Trophoblast cell (in vitro differentiated cells and primary cell): ENCODE measurements at regions not wholly inside any gene's neighbourhood (a gene's known extent, or its start where the extent isn't known, plus 50 kb on each side); places are given as distances from the start of the nearest gene placed in this dataset.

ENCODE experiments used
- DNase-seq, 2 donors: peaks; one replicate each; pipeline ENCODE4 v3.0.0-alpha.2; 2016
- H2AFZ ChIP-seq: 2 replicates; pipeline ENCODE4 v1.6.1; 2013; ENCODE audit warnings: low read length, moderate library complexity, mild to moderate bottlenecking; ENCODE audit not compliant: insufficient read depth, poor library complexity
- H2AK5ac ChIP-seq: 2 replicates; pipeline ENCODE4 v1.6.1; 2013; ENCODE audit warnings: mild to moderate bottlenecking, low read length
- H2BK120ac ChIP-seq: 2 replicates; pipeline ENCODE4 v1.6.1; 2013; ENCODE audit warnings: low read length, mild to moderate bottlenecking, moderate library complexity; ENCODE audit not compliant: insufficient read depth, poor library complexity
- H2BK12ac ChIP-seq: 2 replicates; pipeline ENCODE4 v1.6.1; 2013; ENCODE audit warnings: mild to moderate bottlenecking, low read length, moderate library complexity
- H2BK5ac ChIP-seq: 2 replicates; pipeline ENCODE4 v1.6.1; 2013; ENCODE audit warnings: low read length, low read depth, moderate library complexity, mild to moderate bottlenecking; ENCODE audit not compliant: poor library complexity
- H3K14ac ChIP-seq: 2 replicates; pipeline ENCODE4 v1.6.1; 2013; ENCODE audit warnings: mild to moderate bottlenecking, low read length
- H3K18ac ChIP-seq: 2 replicates; pipeline ENCODE4 v1.6.1; 2013; ENCODE audit warnings: mild to moderate bottlenecking, low read length
- H3K23ac ChIP-seq: 2 replicates; pipeline ENCODE4 v1.6.1; 2013; ENCODE audit warnings: low read length
- H3K27ac ChIP-seq: 2 replicates; pipeline ENCODE4 v1.5.1; 2013; ENCODE audit warnings: low read depth, mild to moderate bottlenecking, inconsistent platforms, low read length, moderate library complexity
- H3K27me3 ChIP-seq: 2 replicates; pipeline ENCODE4 v1.6.1; 2013; ENCODE audit warnings: inconsistent platforms, mild to moderate bottlenecking, low read length, moderate library complexity; ENCODE audit not compliant: insufficient read depth
- H3K36me3 ChIP-seq, 2 experiments: 1 replicate in 1 of 2; 2 replicates in 1 of 2; pipeline ENCODE4 v1.6.1; 2013; ENCODE audit warnings: low read length in 2 of 2, mild to moderate bottlenecking in 2 of 2, moderate library complexity in 1 of 2; ENCODE audit not compliant: insufficient read depth in 2 of 2, control insufficient read depth in 1 of 2
- H3K4ac ChIP-seq: 2 replicates; pipeline ENCODE4 v1.6.1; 2013; ENCODE audit warnings: low read depth, mild to moderate bottlenecking, low read length, moderate library complexity
- H3K4me1 ChIP-seq, 2 experiments: 1 replicate in 1 of 2; 2 replicates in 1 of 2; pipeline ENCODE4 v1.6.1; 2013; ENCODE audit warnings: low read length in 2 of 2, mild to moderate bottlenecking in 2 of 2, moderate library complexity in 1 of 2; ENCODE audit not compliant: insufficient read depth in 2 of 2, control insufficient read depth in 1 of 2
- H3K4me2 ChIP-seq: 2 replicates; pipeline ENCODE4 v1.6.1; 2013; ENCODE audit warnings: inconsistent platforms, mild to moderate bottlenecking, low read length, moderate library complexity
- H3K4me3 ChIP-seq: 2 replicates; pipeline ENCODE4 v1.5.1; 2013; ENCODE audit warnings: mild to moderate bottlenecking, low read depth, low read length, inconsistent platforms
- H3K79me1 ChIP-seq: one replicate; pipeline ENCODE4 v1.6.1; 2013; ENCODE audit warnings: low read length
- H3K79me2 ChIP-seq: 2 replicates; pipeline ENCODE4 v1.6.1; 2013; ENCODE audit warnings: low read length, mild to moderate bottlenecking; ENCODE audit not compliant: control insufficient read depth, insufficient read depth, poor library complexity
- H3K9ac ChIP-seq: 2 replicates; pipeline ENCODE4 v1.6.1; 2013; ENCODE audit warnings: mild to moderate bottlenecking, low read length
- H3K9me3 ChIP-seq: 2 replicates; pipeline ENCODE4 v1.6.1; 2013; ENCODE audit warnings: low read depth, mild to moderate bottlenecking, control low read depth, inconsistent platforms, low read length; ENCODE audit not compliant: insufficient read depth
- H4K12ac ChIP-seq: 2 replicates; pipeline ENCODE4 v1.6.1; 2013; ENCODE audit warnings: low read depth, mild to moderate bottlenecking, low read length, moderate library complexity
- H4K8ac ChIP-seq: 2 replicates; pipeline ENCODE4 v1.6.1; 2013; ENCODE audit warnings: low read depth, mild to moderate bottlenecking, low read length, moderate library complexity
- H4K91ac ChIP-seq: one replicate; pipeline ENCODE4 v1.6.1; 2013; ENCODE audit warnings: low read depth, mild to moderate bottlenecking, low read length, moderate library complexity
- WGBS: extraction: QIAGEN DNeasy Blood & Tissue Kit; methylation state at CpG from one replicate; pipeline ENCODE4 v1.1.7; 2013; ENCODE audit warnings: missing lambda C conversion rate; ENCODE audit not compliant: insufficient read length, insufficient coverage; ENCODE audit errors: extremely low coverage; 5-methylcytosine and 5-hydroxymethylcytosine counted together

- Histone ChIP-seq H3K4me1 (no peaks in the 10 kb centered on the region), H2BK12ac (no peak overlapping the region), H2AK5ac (no peak overlapping the region), H2BK5ac (no peak overlapping the region), H3K27ac (no peak overlapping the region), H3K23ac (no peak overlapping the region), H3K79me1 (no peaks in the 10 kb centered on the region), H4K91ac (no peak overlapping the region), H3K14ac (no peak overlapping the region), H3K27me3 (no peaks in the 10 kb centered on the region), H3K36me3 (no peaks in the 10 kb centered on the region), H3K9ac (no peak overlapping the region), H2BK120ac (no peak overlapping the region), H3K4me2 (no peak overlapping the region), H3K18ac (no peak overlapping the region), H2AFZ (no peak overlapping the region), H4K8ac (no peak overlapping the region), H3K79me2 (no peaks in the 10 kb centered on the region), H3K4me3 (no peak overlapping the region), H4K12ac (no peak overlapping the region), H3K9me3 (no peaks in the 10 kb centered on the region), H3K4ac (no peak overlapping the region)
- 100% methylated on average over 1 of the region's 2 CpGs for WGBS
- no peak for DNase-seq
Observed at GRCh38 chr9:21634951-21635350, 152.8 kb upstream of the IFNE start.

GRCh38 chr9:21638104-21638503 lies 156.0 kb upstream of the IFNE start:
- DNase-seq, result no peak
- no peak overlapping the region for H2AFZ ChIP-seq
- H4K12ac ChIP-seq, result no peak overlapping the region
- H3K14ac ChIP-seq, result no peak overlapping the region
- H3K27me3 ChIP-seq, result no peaks in the 10 kb centered on the region
- no peaks in the 10 kb centered on the region for H3K9me3 ChIP-seq
- H2AK5ac ChIP-seq, result no peak overlapping the region
- no peak overlapping the region for H2BK5ac ChIP-seq
- no peak overlapping the region for H3K9ac ChIP-seq
- H3K79me1 ChIP-seq, result no peaks in the 10 kb centered on the region
- no peak overlapping the region for H3K4me2 ChIP-seq
- H3K36me3 ChIP-seq, result no peaks in the 10 kb centered on the region
- no peak overlapping the region for H3K4ac ChIP-seq
- H3K4me3 ChIP-seq, result no peak overlapping the region
- H3K23ac ChIP-seq, result no peak overlapping the region
- H3K4me1 ChIP-seq, result no peaks in the 10 kb centered on the region
- H3K79me2 ChIP-seq, result no peaks in the 10 kb centered on the region
- no peak overlapping the region for H4K8ac ChIP-seq
- no peak overlapping the region for H2BK12ac ChIP-seq
- H2BK120ac ChIP-seq, result no peak overlapping the region
- no peak overlapping the region for H3K18ac ChIP-seq
- WGBS, result no CpG with 5 or more reads among the region's 16 CpGs
- H3K27ac ChIP-seq, result no peak overlapping the region
- peak overlapping the region; percentile 24 for H4K91ac ChIP-seq

- DNase-seq, result peak; percentile 77 to 93
- WGBS, result no CpG with 5 or more reads among the region's 3 CpGs
Observed at GRCh38 chr9:21653091-21653490, 149.3 kb upstream of the MTAP start.

GRCh38 chr9:21653589-21653988 lies 148.8 kb upstream of the MTAP start:
- no peak overlapping the region for H4K91ac ChIP-seq
- no peak overlapping the region for H2BK120ac ChIP-seq
- no peak overlapping the region for H4K8ac ChIP-seq
- H2BK5ac ChIP-seq, result no peak overlapping the region
- H2AK5ac ChIP-seq, result no peak overlapping the region
- H3K4ac ChIP-seq, result no peak overlapping the region
- no peaks in the 10 kb centered on the region for H3K36me3 ChIP-seq
- no peak overlapping the region for H3K18ac ChIP-seq
- no peak overlapping the region for H2BK12ac ChIP-seq
- WGBS, result no CpG with 5 or more reads among the region's 1 CpG
- H3K9ac ChIP-seq, result no peak overlapping the region
- H3K14ac ChIP-seq, result no peak overlapping the region
- no peak overlapping the region for H3K4me2 ChIP-seq
- H3K9me3 ChIP-seq, result no peaks in the 10 kb centered on the region
- no peak for DNase-seq
- no peak overlapping the region for H3K27ac ChIP-seq
- no peaks in the 10 kb centered on the region for H3K27me3 ChIP-seq
- no peak overlapping the region for H2AFZ ChIP-seq
- H3K23ac ChIP-seq, result no peak overlapping the region
- no peaks in the 10 kb centered on the region for H3K79me1 ChIP-seq
- no peak overlapping the region for H3K4me3 ChIP-seq
- no peaks in the 10 kb centered on the region for H3K79me2 ChIP-seq
- no peaks in the 10 kb centered on the region for H3K4me1 ChIP-seq
- H4K12ac ChIP-seq, result no peak overlapping the region

More at GRCh38 chr9:21653091-21653490, 149.3 kb upstream of the MTAP start:
- no peak overlapping the region for H3K9ac ChIP-seq
- H3K4me2 ChIP-seq, result no peak overlapping the region
- no peak overlapping the region for H2BK5ac ChIP-seq
- no peak overlapping the region for H2BK12ac ChIP-seq
- H3K4me3 ChIP-seq, result no peak overlapping the region
- no peak overlapping the region for H4K12ac ChIP-seq
- H2AK5ac ChIP-seq, result no peak overlapping the region
- H3K79me1 ChIP-seq, result no peaks in the 10 kb centered on the region
- no peak overlapping the region for H3K23ac ChIP-seq
- H3K9me3 ChIP-seq, result no peaks in the 10 kb centered on the region
- no peaks in the 10 kb centered on the region for H3K79me2 ChIP-seq
- H3K4ac ChIP-seq, result no peak overlapping the region
- H3K27ac ChIP-seq, result no peak overlapping the region
- no peaks in the 10 kb centered on the region for H3K27me3 ChIP-seq
- no peak overlapping the region for H4K91ac ChIP-seq
- H3K4me1 ChIP-seq, result no peaks in the 10 kb centered on the region
- no peak overlapping the region for H3K14ac ChIP-seq
- H2BK120ac ChIP-seq, result no peak overlapping the region
- no peaks in the 10 kb centered on the region for H3K36me3 ChIP-seq
- no peak overlapping the region for H4K8ac ChIP-seq
- H2AFZ ChIP-seq, result no peak overlapping the region
- no peak overlapping the region for H3K18ac ChIP-seq
